H9 (cell line): ENCODE measurements at regions not wholly inside any gene's neighbourhood (a gene's known extent, or its start where the extent isn't known, plus 50 kb on each side); places are given as distances from the start of the nearest gene placed in this dataset.

Source experiments
- DNase-seq: peaks from one replicate; pipeline ENCODE4 v3.0.0-alpha.2; 2017
- H2AFZ ChIP-seq: one replicate; pipeline ENCODE4 v1.6.1; 2013; ENCODE audit warnings: mild to moderate bottlenecking, low read length, control low read depth, moderate library complexity
- H2AK5ac ChIP-seq: 2 replicates; pipeline ENCODE4 v1.6.1; 2013; ENCODE audit warnings: low read length, control low read depth, mixed read lengths; ENCODE audit not compliant: insufficient read length
- H2BK120ac ChIP-seq: one replicate; pipeline ENCODE4 v1.6.1; 2013; ENCODE audit warnings: low read depth, mild to moderate bottlenecking, low read length, control low read depth, inconsistent platforms; ENCODE audit not compliant: poor library complexity, severe bottlenecking
- H2BK12ac ChIP-seq: 2 replicates; pipeline ENCODE4 v1.6.1; 2013; ENCODE audit warnings: low read length, control low read depth, mixed read lengths, low read depth; ENCODE audit not compliant: insufficient read length
- H2BK15ac ChIP-seq: 2 replicates; pipeline ENCODE4 v1.6.1; 2013; ENCODE audit warnings: low read depth, low read length, control low read depth
- H2BK20ac ChIP-seq: one replicate; pipeline ENCODE4 v1.6.1; 2013; ENCODE audit warnings: low read depth, mild to moderate bottlenecking, low read length, control low read depth, inconsistent platforms; ENCODE audit not compliant: poor library complexity, severe bottlenecking
- H2BK5ac ChIP-seq: 2 replicates; pipeline ENCODE4 v1.6.1; 2013; ENCODE audit warnings: low read length, control low read depth, mixed read lengths; ENCODE audit not compliant: insufficient read length
- H3K14ac ChIP-seq: 2 replicates; pipeline ENCODE4 v1.6.1; 2013; ENCODE audit warnings: low read length, control low read depth; ENCODE audit not compliant: insufficient read depth
- H3K18ac ChIP-seq: 2 replicates; pipeline ENCODE4 v1.6.1; 2013; ENCODE audit warnings: low read depth, mild to moderate bottlenecking, mixed read lengths, low read length, control low read depth; ENCODE audit not compliant: insufficient read length
- H3K23ac ChIP-seq: 2 replicates; pipeline ENCODE4 v1.6.1; 2013; ENCODE audit warnings: low read length, control low read depth, mixed read lengths, low read depth; ENCODE audit not compliant: insufficient read length
- H3K23me2 ChIP-seq: 2 replicates; pipeline ENCODE4 v1.6.1; 2013; ENCODE audit warnings: low read depth, mild to moderate bottlenecking, mixed read lengths, low read length, control low read depth; ENCODE audit not compliant: insufficient read length, poor library complexity, severe bottlenecking
- H3K27ac ChIP-seq: 2 replicates; pipeline ENCODE4 v1.5.1; 2013; ENCODE audit warnings: low read length, control low read depth, mixed read lengths, low read depth; ENCODE audit not compliant: insufficient read length
- H3K27me3 ChIP-seq: 2 replicates; pipeline ENCODE4 v1.6.1; 2013; ENCODE audit warnings: low read length, control low read depth, inconsistent platforms; ENCODE audit not compliant: insufficient read depth
- H3K4ac ChIP-seq: 2 replicates; pipeline ENCODE4 v1.6.1; 2013; ENCODE audit warnings: low read depth, mild to moderate bottlenecking, control low read depth, inconsistent platforms, low read length, moderate library complexity
- H3K4me1 ChIP-seq: 2 replicates; pipeline ENCODE4 v1.6.1; 2013; ENCODE audit warnings: low read length, control low read depth, inconsistent platforms; ENCODE audit not compliant: insufficient read depth
- H3K4me2 ChIP-seq: 2 replicates; pipeline ENCODE4 v1.6.1; 2013; ENCODE audit warnings: low read length, control low read depth, mixed read lengths; ENCODE audit not compliant: insufficient read length, insufficient read depth
- H3K56ac ChIP-seq: 2 replicates; pipeline ENCODE4 v1.6.1; 2013; ENCODE audit warnings: low read depth, mild to moderate bottlenecking, mixed read lengths, low read length, control low read depth; ENCODE audit not compliant: insufficient read length
- H3K79me1 ChIP-seq: 2 replicates; pipeline ENCODE4 v1.6.1; 2013; ENCODE audit warnings: low read depth, mild to moderate bottlenecking, moderate library complexity, low read length, control low read depth, inconsistent platforms; ENCODE audit not compliant: insufficient read depth, poor library complexity, severe bottlenecking
- H3K79me2 ChIP-seq: 2 replicates; pipeline ENCODE4 v1.6.1; 2013; ENCODE audit warnings: low read length, control low read depth, inconsistent platforms; ENCODE audit not compliant: insufficient read depth
- H3K9ac ChIP-seq: 2 replicates; pipeline ENCODE4 v1.6.1; 2013; ENCODE audit warnings: low read length, control low read depth, mixed read lengths; ENCODE audit not compliant: insufficient read length; ENCODE audit errors: extremely low read depth
- H3K9me3 ChIP-seq: one replicate; pipeline ENCODE4 v1.6.1; 2013; ENCODE audit warnings: low read depth, low read length, inconsistent platforms; ENCODE audit not compliant: control insufficient read depth
- H3T11ph ChIP-seq: one replicate; pipeline ENCODE4 v1.6.1; 2013; ENCODE audit warnings: mild to moderate bottlenecking, low read length, control low read depth, inconsistent platforms
- H4K20me1 ChIP-seq: one replicate; pipeline ENCODE4 v1.6.1; 2013; ENCODE audit not compliant: control insufficient read depth, insufficient read length, insufficient read depth
- H4K5ac ChIP-seq: 2 replicates; pipeline ENCODE4 v1.6.1; 2013; ENCODE audit warnings: low read depth, mild to moderate bottlenecking, mixed read lengths, low read length, control low read depth; ENCODE audit not compliant: insufficient read length
- H4K8ac ChIP-seq: replicated peaks from 2 replicates; pipeline ENCODE4 v1.6.1; 2013; ENCODE audit warnings: low read length, control low read depth, mixed read lengths, low read depth; ENCODE audit not compliant: insufficient read length
- H4K91ac ChIP-seq: 2 replicates; pipeline ENCODE4 v1.6.1; 2013; ENCODE audit warnings: low read depth, mild to moderate bottlenecking, moderate library complexity, mixed read lengths, low read length, control low read depth; ENCODE audit not compliant: insufficient read length
- H3K27ac Mint-ChIP-seq, 3 experiments: 2 replicates in 2 of 3; 3 replicates in 1 of 3; pipeline ENCODE4 v1.8.0; 2020 to 2021; ENCODE audit warnings: mixed read lengths in 3 of 3, mild to moderate bottlenecking in 1 of 3, moderate library complexity in 1 of 3
- H3K27me3 Mint-ChIP-seq: 2 replicates; pipeline ENCODE4 v1.8.0; 2021; ENCODE audit warnings: low read depth, mild to moderate bottlenecking, moderate library complexity, mixed read lengths
- H3K36me3 Mint-ChIP-seq, 3 experiments: 2 replicates in 2 of 3; 3 replicates in 1 of 3; pipeline ENCODE4 v1.8.0; 2020 to 2021; ENCODE audit warnings: low read depth in 3 of 3, mixed read lengths in 3 of 3; ENCODE audit not compliant: insufficient read depth in 1 of 3
- H3K4me1 Mint-ChIP-seq, 2 experiments: 2 replicates each; pipeline ENCODE4 v1.8.0; 2020; ENCODE audit warnings: mixed read lengths in 2 of 2
- H3K4me3 Mint-ChIP-seq, 2 experiments: 2 replicates in 1 of 2; 3 replicates in 1 of 2; pipeline ENCODE4 v1.8.0; 2020 to 2021; ENCODE audit warnings: mild to moderate bottlenecking in 2 of 2, mixed read lengths in 2 of 2, moderate library complexity in 1 of 2
- H3K9me3 Mint-ChIP-seq, 2 experiments: 2 replicates in 1 of 2; 3 replicates in 1 of 2; pipeline ENCODE4 v1.8.0; 2020; ENCODE audit warnings: mild to moderate bottlenecking in 2 of 2, mixed read lengths in 2 of 2, moderate library complexity in 1 of 2
- CTCF ChIP-seq: fragments of 200-600 bp; sonication (generic); conservative IDR thresholded peaks from 3 replicates; pipeline ENCODE4 v1.8.0; 2021; ENCODE audit warnings: antibody characterized with exemption, mild to moderate bottlenecking
- WGBS: extraction: QIAGEN DNeasy Blood & Tissue Kit; methylation state at CpG from one replicate; pipeline ENCODE4 v1.1.7; 2013; ENCODE audit warnings: missing lambda C conversion rate, low lambda C conversion rate, mixed read lengths; ENCODE audit not compliant: insufficient read length; ENCODE audit errors: extremely low coverage; 5-methylcytosine and 5-hydroxymethylcytosine counted together

DNA sequence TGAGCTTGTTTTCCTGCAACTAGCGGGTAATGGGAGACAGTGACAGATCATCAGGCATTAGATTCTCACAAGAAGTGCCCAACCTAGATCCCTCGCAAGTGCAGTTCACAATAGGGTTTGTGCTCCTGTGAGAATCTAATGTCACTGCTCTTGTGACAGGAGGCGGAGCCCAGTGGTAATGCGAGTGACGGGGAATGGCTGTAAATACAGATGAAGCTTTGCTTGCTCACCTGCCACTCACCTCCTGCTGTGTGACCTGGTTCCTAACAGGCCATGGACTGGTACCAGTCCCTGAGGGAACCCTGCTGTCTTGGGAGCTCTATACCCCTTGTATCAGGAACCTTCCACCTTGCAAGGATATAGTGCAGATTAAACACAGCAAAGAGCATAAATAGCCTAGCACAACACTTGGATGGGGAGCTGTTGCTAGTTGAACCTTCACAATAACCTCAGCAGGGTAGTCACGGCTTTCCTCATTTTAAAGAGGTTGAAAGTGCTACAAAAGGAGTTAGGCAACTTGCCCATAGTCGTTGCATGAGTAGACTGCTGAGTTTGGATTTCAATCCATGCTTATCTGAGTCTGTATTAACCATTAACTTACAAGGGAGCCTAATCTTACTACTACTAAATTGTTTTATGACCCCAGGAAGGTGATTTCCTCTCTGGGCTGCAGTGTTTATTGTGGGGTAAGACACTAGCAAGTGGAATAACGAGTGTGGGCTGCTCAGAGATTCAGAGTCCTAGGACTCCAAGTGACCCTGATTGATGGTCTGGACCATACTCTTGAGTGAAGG lies 156.6 kb upstream of the ZFHX3 start:
- Mint-ChIP-seq H3K36me3 (peaks cover 0 to 4% (median 0%) of the 10 kb centered on the region in 3 experiments; a peak in 2 of 7 replicates), H3K9me3 (no peaks in the 10 kb centered on the region; a peak in 2 of 5 replicates), H3K4me1 (no peaks in the 10 kb centered on the region), H3K27me3 (peaks cover 5% of the 10 kb centered on the region), H3K27ac (no peak overlapping the region), H3K4me3 (no peak overlapping the region)
- Histone ChIP-seq H2BK15ac (no peak overlapping the region), H2AK5ac (no peak overlapping the region), H3K9ac (no peak overlapping the region), H3K23ac (no peak overlapping the region), H3K27ac (no peak overlapping the region), H3K9me3 (no peaks in the 10 kb centered on the region), H3K79me1 (no peaks in the 10 kb centered on the region), H2BK20ac (no peak overlapping the region), H3T11ph (no peak overlapping the region), H2BK120ac (no peak overlapping the region), H3K23me2 (no peaks in the 10 kb centered on the region), H3K27me3 (no peaks in the 10 kb centered on the region), H4K91ac (no peak overlapping the region), H4K20me1 (no peaks in the 10 kb centered on the region), H3K56ac (no peak overlapping the region), H3K18ac (no peak overlapping the region), H4K8ac (no peak overlapping the region), H4K5ac (no peak overlapping the region), H2BK12ac (no peak overlapping the region), H2BK5ac (no peak overlapping the region), H3K14ac (no peak overlapping the region), H3K79me2 (no peaks in the 10 kb centered on the region), H3K4me1 (no peaks in the 10 kb centered on the region), H3K4me2 (no peak overlapping the region), H3K4ac (no peak overlapping the region), H2AFZ (no peak overlapping the region)
- no CpG with 5 or more reads among the region's 8 CpGs for WGBS
- DNase-seq = no peak
- no peak for TF ChIP-seq CTCF
